GM19468 (cell line): ENCODE measurements at regions not wholly inside any gene's neighbourhood (a gene's known extent, or its start where the extent isn't known, plus 50 kb on each side); places are given as distances from the start of the nearest gene placed in this dataset.

Experiments used
- ATAC-seq: cut with Tn5 transposase; IDR thresholded peaks from one replicate; pipeline ENCODE4 v1.9.1; 2021; ENCODE audit warnings: mild to moderate bottlenecking, moderate library complexity, moderate number of reproducible peaks; ENCODE audit not compliant: unreplicated experiment; ENCODE audit errors: extremely low read depth

- ATAC-seq, result no peak
Measured at GRCh38 chr13:59444210-59444857, 719.4 kb downstream of the DIAPH3 start.

- ATAC-seq, result no peak
Measured at GRCh38 chr13:59445812-59446211, 717.9 kb downstream of the DIAPH3 start.

GRCh38 chr13:59446391-59446790 lies 717.3 kb downstream of the DIAPH3 start:
- no peak for ATAC-seq

GRCh38 chr13:59447031-59447430 lies 716.7 kb downstream of the DIAPH3 start:
- ATAC-seq, result no peak

GRCh38 chr13:59447846-59448620 lies 715.7 kb downstream of the DIAPH3 start:
- ATAC-seq, result no peak

GRCh38 chr13:59449750-59450149 lies 714.0 kb downstream of the DIAPH3 start:
- no peak for ATAC-seq

- no peak for ATAC-seq
Measured at GRCh38 chr13:59450229-59450628, 713.5 kb downstream of the DIAPH3 start.

- no peak for ATAC-seq
Measured at GRCh38 chr13:59451236-59451635, 712.5 kb downstream of the DIAPH3 start.

- no peak for ATAC-seq
Measured at GRCh38 chr13:59452189-59452890, 711.4 kb downstream of the DIAPH3 start.

- ATAC-seq, result no peak
Measured at GRCh38 chr13:59458908-59459579, 704.7 kb downstream of the DIAPH3 start.

- no peak for ATAC-seq
Measured at GRCh38 chr13:59459972-59460371, 703.8 kb downstream of the DIAPH3 start.

GRCh38 chr13:59461411-59461810 lies 702.3 kb downstream of the DIAPH3 start:
- ATAC-seq, result no peak

GRCh38 chr13:59463023-59463422 lies 700.7 kb downstream of the DIAPH3 start:
- no peak for ATAC-seq

GRCh38 chr13:59464926-59465325 lies 698.8 kb downstream of the DIAPH3 start:
- no peak for ATAC-seq

- no peak for ATAC-seq
Measured at GRCh38 chr13:59468396-59468795, 695.3 kb downstream of the DIAPH3 start.

- no peak for ATAC-seq
Measured at GRCh38 chr13:59471106-59471505, 692.6 kb downstream of the DIAPH3 start.

GRCh38 chr13:59472134-59472533 lies 691.6 kb downstream of the DIAPH3 start:
- ATAC-seq, result no peak

- no peak for ATAC-seq
Measured at GRCh38 chr13:59474696-59475095, 689.0 kb downstream of the DIAPH3 start.

GRCh38 chr13:59475911-59476310 lies 687.8 kb downstream of the DIAPH3 start:
- no peak for ATAC-seq

- ATAC-seq, result no peak
Measured at GRCh38 chr13:59476366-59476765, 687.4 kb downstream of the DIAPH3 start.

- ATAC-seq, result no peak
Measured at GRCh38 chr13:59477011-59477410, 686.7 kb downstream of the DIAPH3 start.
